H9 (cell line): ENCODE measurements at regions not wholly inside any gene's neighbourhood (a gene's known extent, or its start where the extent isn't known, plus 50 kb on each side); places are given as distances from the start of the nearest gene placed in this dataset.

ENCODE experiments used
- DNase-seq: peaks from one replicate; pipeline ENCODE4 v3.0.0-alpha.2; 2017
- H2AFZ ChIP-seq: one replicate; pipeline ENCODE4 v1.6.1; 2013; ENCODE audit warnings: mild to moderate bottlenecking, low read length, control low read depth, moderate library complexity
- H2AK5ac ChIP-seq: 2 replicates; pipeline ENCODE4 v1.6.1; 2013; ENCODE audit warnings: low read length, control low read depth, mixed read lengths; ENCODE audit not compliant: insufficient read length
- H2BK120ac ChIP-seq: one replicate; pipeline ENCODE4 v1.6.1; 2013; ENCODE audit warnings: low read depth, mild to moderate bottlenecking, low read length, control low read depth, inconsistent platforms; ENCODE audit not compliant: poor library complexity, severe bottlenecking
- H2BK12ac ChIP-seq: 2 replicates; pipeline ENCODE4 v1.6.1; 2013; ENCODE audit warnings: low read length, control low read depth, mixed read lengths, low read depth; ENCODE audit not compliant: insufficient read length
- H2BK15ac ChIP-seq: 2 replicates; pipeline ENCODE4 v1.6.1; 2013; ENCODE audit warnings: low read depth, low read length, control low read depth
- H2BK20ac ChIP-seq: one replicate; pipeline ENCODE4 v1.6.1; 2013; ENCODE audit warnings: low read depth, mild to moderate bottlenecking, low read length, control low read depth, inconsistent platforms; ENCODE audit not compliant: poor library complexity, severe bottlenecking
- H2BK5ac ChIP-seq: 2 replicates; pipeline ENCODE4 v1.6.1; 2013; ENCODE audit warnings: low read length, control low read depth, mixed read lengths; ENCODE audit not compliant: insufficient read length
- H3K14ac ChIP-seq: 2 replicates; pipeline ENCODE4 v1.6.1; 2013; ENCODE audit warnings: low read length, control low read depth; ENCODE audit not compliant: insufficient read depth
- H3K18ac ChIP-seq: 2 replicates; pipeline ENCODE4 v1.6.1; 2013; ENCODE audit warnings: low read depth, mild to moderate bottlenecking, mixed read lengths, low read length, control low read depth; ENCODE audit not compliant: insufficient read length
- H3K23ac ChIP-seq: 2 replicates; pipeline ENCODE4 v1.6.1; 2013; ENCODE audit warnings: low read length, control low read depth, mixed read lengths, low read depth; ENCODE audit not compliant: insufficient read length
- H3K23me2 ChIP-seq: 2 replicates; pipeline ENCODE4 v1.6.1; 2013; ENCODE audit warnings: low read depth, mild to moderate bottlenecking, mixed read lengths, low read length, control low read depth; ENCODE audit not compliant: insufficient read length, poor library complexity, severe bottlenecking
- H3K27ac ChIP-seq: 2 replicates; pipeline ENCODE4 v1.5.1; 2013; ENCODE audit warnings: low read length, control low read depth, mixed read lengths, low read depth; ENCODE audit not compliant: insufficient read length
- H3K27me3 ChIP-seq: 2 replicates; pipeline ENCODE4 v1.6.1; 2013; ENCODE audit warnings: low read length, control low read depth, inconsistent platforms; ENCODE audit not compliant: insufficient read depth
- H3K4ac ChIP-seq: 2 replicates; pipeline ENCODE4 v1.6.1; 2013; ENCODE audit warnings: low read depth, mild to moderate bottlenecking, control low read depth, inconsistent platforms, low read length, moderate library complexity
- H3K4me1 ChIP-seq: 2 replicates; pipeline ENCODE4 v1.6.1; 2013; ENCODE audit warnings: low read length, control low read depth, inconsistent platforms; ENCODE audit not compliant: insufficient read depth
- H3K4me2 ChIP-seq: 2 replicates; pipeline ENCODE4 v1.6.1; 2013; ENCODE audit warnings: low read length, control low read depth, mixed read lengths; ENCODE audit not compliant: insufficient read length, insufficient read depth
- H3K56ac ChIP-seq: 2 replicates; pipeline ENCODE4 v1.6.1; 2013; ENCODE audit warnings: low read depth, mild to moderate bottlenecking, mixed read lengths, low read length, control low read depth; ENCODE audit not compliant: insufficient read length
- H3K79me1 ChIP-seq: 2 replicates; pipeline ENCODE4 v1.6.1; 2013; ENCODE audit warnings: low read depth, mild to moderate bottlenecking, moderate library complexity, low read length, control low read depth, inconsistent platforms; ENCODE audit not compliant: insufficient read depth, poor library complexity, severe bottlenecking
- H3K79me2 ChIP-seq: 2 replicates; pipeline ENCODE4 v1.6.1; 2013; ENCODE audit warnings: low read length, control low read depth, inconsistent platforms; ENCODE audit not compliant: insufficient read depth
- H3K9ac ChIP-seq: 2 replicates; pipeline ENCODE4 v1.6.1; 2013; ENCODE audit warnings: low read length, control low read depth, mixed read lengths; ENCODE audit not compliant: insufficient read length; ENCODE audit errors: extremely low read depth
- H3K9me3 ChIP-seq: one replicate; pipeline ENCODE4 v1.6.1; 2013; ENCODE audit warnings: low read depth, low read length, inconsistent platforms; ENCODE audit not compliant: control insufficient read depth
- H3T11ph ChIP-seq: one replicate; pipeline ENCODE4 v1.6.1; 2013; ENCODE audit warnings: mild to moderate bottlenecking, low read length, control low read depth, inconsistent platforms
- H4K20me1 ChIP-seq: one replicate; pipeline ENCODE4 v1.6.1; 2013; ENCODE audit not compliant: control insufficient read depth, insufficient read length, insufficient read depth
- H4K5ac ChIP-seq: 2 replicates; pipeline ENCODE4 v1.6.1; 2013; ENCODE audit warnings: low read depth, mild to moderate bottlenecking, mixed read lengths, low read length, control low read depth; ENCODE audit not compliant: insufficient read length
- H4K8ac ChIP-seq: replicated peaks from 2 replicates; pipeline ENCODE4 v1.6.1; 2013; ENCODE audit warnings: low read length, control low read depth, mixed read lengths, low read depth; ENCODE audit not compliant: insufficient read length
- H4K91ac ChIP-seq: 2 replicates; pipeline ENCODE4 v1.6.1; 2013; ENCODE audit warnings: low read depth, mild to moderate bottlenecking, moderate library complexity, mixed read lengths, low read length, control low read depth; ENCODE audit not compliant: insufficient read length
- H3K27ac Mint-ChIP-seq, 3 experiments: 2 replicates in 2 of 3; 3 replicates in 1 of 3; pipeline ENCODE4 v1.8.0; 2020 to 2021; ENCODE audit warnings: mixed read lengths in 3 of 3, mild to moderate bottlenecking in 1 of 3, moderate library complexity in 1 of 3
- H3K27me3 Mint-ChIP-seq: 2 replicates; pipeline ENCODE4 v1.8.0; 2021; ENCODE audit warnings: low read depth, mild to moderate bottlenecking, moderate library complexity, mixed read lengths
- H3K36me3 Mint-ChIP-seq, 3 experiments: 2 replicates in 2 of 3; 3 replicates in 1 of 3; pipeline ENCODE4 v1.8.0; 2020 to 2021; ENCODE audit warnings: low read depth in 3 of 3, mixed read lengths in 3 of 3; ENCODE audit not compliant: insufficient read depth in 1 of 3
- H3K4me1 Mint-ChIP-seq, 2 experiments: 2 replicates each; pipeline ENCODE4 v1.8.0; 2020; ENCODE audit warnings: mixed read lengths in 2 of 2
- H3K4me3 Mint-ChIP-seq, 2 experiments: 2 replicates in 1 of 2; 3 replicates in 1 of 2; pipeline ENCODE4 v1.8.0; 2020 to 2021; ENCODE audit warnings: mild to moderate bottlenecking in 2 of 2, mixed read lengths in 2 of 2, moderate library complexity in 1 of 2
- H3K9me3 Mint-ChIP-seq, 2 experiments: 2 replicates in 1 of 2; 3 replicates in 1 of 2; pipeline ENCODE4 v1.8.0; 2020; ENCODE audit warnings: mild to moderate bottlenecking in 2 of 2, mixed read lengths in 2 of 2, moderate library complexity in 1 of 2
- CTCF ChIP-seq: fragments of 200-600 bp; sonication (generic); conservative IDR thresholded peaks from 3 replicates; pipeline ENCODE4 v1.8.0; 2021; ENCODE audit warnings: antibody characterized with exemption, mild to moderate bottlenecking
- WGBS: extraction: QIAGEN DNeasy Blood & Tissue Kit; methylation state at CpG from one replicate; pipeline ENCODE4 v1.1.7; 2013; ENCODE audit warnings: missing lambda C conversion rate, low lambda C conversion rate, mixed read lengths; ENCODE audit not compliant: insufficient read length; ENCODE audit errors: extremely low coverage; 5-methylcytosine and 5-hydroxymethylcytosine counted together

GRCh38 chr16:8236816-8237215 lies 353.5 kb downstream of the TMEM114 start:
- H2AFZ ChIP-seq, result no peak overlapping the region
- Mint-ChIP-seq H3K36me3 (no peaks in the 10 kb centered on the region; a peak in 1 of 7 replicates), H3K27ac (no peak overlapping the region), H3K9me3 (no peaks in the 10 kb centered on the region), H3K4me1 (peaks cover 5 to 10% of the 10 kb centered on the region in 2 experiments), H3K4me3 (no peak overlapping the region), H3K27me3 (peaks cover 2% of the 10 kb centered on the region)
- no peak overlapping the region for H4K5ac ChIP-seq
- no peaks in the 10 kb centered on the region for H3K79me1 ChIP-seq
- no peak for TF ChIP-seq CTCF
- H3K9ac ChIP-seq, result no peak overlapping the region
- H4K8ac ChIP-seq, result no peak overlapping the region
- H3K23ac ChIP-seq, result no peak overlapping the region
- H3K4ac ChIP-seq, result no peak overlapping the region
- no peak overlapping the region for H2BK120ac ChIP-seq
- no peaks in the 10 kb centered on the region for H3K23me2 ChIP-seq
- no peak overlapping the region for H3K18ac ChIP-seq
- no peak overlapping the region for H3K56ac ChIP-seq
- no peak for DNase-seq
- H2BK5ac ChIP-seq, result no peak overlapping the region
- no peak overlapping the region for H4K91ac ChIP-seq
- H3K9me3 ChIP-seq, result no peaks in the 10 kb centered on the region
- H3K27ac ChIP-seq, result no peak overlapping the region
- H2BK15ac ChIP-seq, result no peak overlapping the region
- no peak overlapping the region for H2AK5ac ChIP-seq
- no CpG with 5 or more reads among the region's 4 CpGs for WGBS
- no peaks in the 10 kb centered on the region for H4K20me1 ChIP-seq
- H3K79me2 ChIP-seq, result no peaks in the 10 kb centered on the region
- no peak overlapping the region for H3K4me2 ChIP-seq
- H2BK20ac ChIP-seq, result no peak overlapping the region
- no peak overlapping the region for H3K14ac ChIP-seq
- no peak overlapping the region for H3T11ph ChIP-seq
- no peak overlapping the region for H2BK12ac ChIP-seq
- no peaks in the 10 kb centered on the region for H3K4me1 ChIP-seq
- H3K27me3 ChIP-seq, result no peaks in the 10 kb centered on the region
